HG03135 (cell line): ENCODE measurements at regions not wholly inside any gene's neighbourhood (a gene's known extent, or its start where the extent isn't known, plus 50 kb on each side); places are given as distances from the start of the nearest gene placed in this dataset.
"Not testable (repeated sequence)": the region's sequence is repeated elsewhere in the genome, so short reads cannot be mapped to it uniquely, and the experiment has no call there.

Experiments
- ATAC-seq: cut with Tn5 transposase; IDR thresholded peaks from one replicate; pipeline ENCODE4 v1.9.1; 2021; ENCODE audit warnings: mild to moderate bottlenecking, moderate library complexity; ENCODE audit not compliant: unreplicated experiment

DNA sequence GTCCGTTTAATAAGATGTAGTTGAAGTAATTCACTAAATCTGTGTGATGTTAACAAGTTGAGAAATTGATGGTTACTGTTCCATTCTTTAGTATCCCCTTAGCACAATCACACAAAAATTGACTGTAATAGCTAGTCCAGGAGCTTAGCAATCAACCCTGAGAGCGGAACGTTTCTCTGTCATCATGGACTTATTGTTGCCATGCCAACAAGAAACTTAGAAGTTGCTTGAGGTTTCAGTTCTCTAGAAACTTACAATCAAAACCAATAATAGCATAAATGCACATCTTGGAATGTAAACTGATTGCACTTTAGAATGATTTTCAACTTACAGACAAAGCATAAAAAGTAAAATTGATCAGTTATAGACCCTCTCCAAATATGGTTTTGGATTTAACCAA lies 125.4 kb upstream of the ANKH start:
- peak; percentile 90 for ATAC-seq

DNA sequence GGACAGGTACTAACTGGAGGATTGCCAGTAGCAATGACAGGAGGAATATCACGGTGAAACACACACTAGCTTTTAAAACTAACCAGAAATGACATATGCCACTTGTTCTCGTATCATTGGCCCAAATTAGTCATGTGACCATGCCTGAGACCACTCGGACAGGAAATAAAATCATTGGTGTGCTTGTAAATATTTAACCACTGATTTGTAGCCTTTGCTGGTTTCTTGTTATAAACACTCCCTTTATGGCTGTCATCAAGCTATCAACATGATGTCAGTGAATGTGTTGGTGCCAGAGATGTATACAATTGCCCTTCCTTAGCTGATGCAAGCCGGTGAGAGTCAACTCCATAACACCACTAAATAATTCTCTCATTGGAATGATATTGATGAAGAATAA lies 123.7 kb upstream of the ANKH start:
- ATAC-seq = no peak

- ATAC-seq = not testable (repeated sequence)
These were observed 122.0 kb upstream of the ANKH start for GRCh38 chr5:14993459-14994133.

DNA sequence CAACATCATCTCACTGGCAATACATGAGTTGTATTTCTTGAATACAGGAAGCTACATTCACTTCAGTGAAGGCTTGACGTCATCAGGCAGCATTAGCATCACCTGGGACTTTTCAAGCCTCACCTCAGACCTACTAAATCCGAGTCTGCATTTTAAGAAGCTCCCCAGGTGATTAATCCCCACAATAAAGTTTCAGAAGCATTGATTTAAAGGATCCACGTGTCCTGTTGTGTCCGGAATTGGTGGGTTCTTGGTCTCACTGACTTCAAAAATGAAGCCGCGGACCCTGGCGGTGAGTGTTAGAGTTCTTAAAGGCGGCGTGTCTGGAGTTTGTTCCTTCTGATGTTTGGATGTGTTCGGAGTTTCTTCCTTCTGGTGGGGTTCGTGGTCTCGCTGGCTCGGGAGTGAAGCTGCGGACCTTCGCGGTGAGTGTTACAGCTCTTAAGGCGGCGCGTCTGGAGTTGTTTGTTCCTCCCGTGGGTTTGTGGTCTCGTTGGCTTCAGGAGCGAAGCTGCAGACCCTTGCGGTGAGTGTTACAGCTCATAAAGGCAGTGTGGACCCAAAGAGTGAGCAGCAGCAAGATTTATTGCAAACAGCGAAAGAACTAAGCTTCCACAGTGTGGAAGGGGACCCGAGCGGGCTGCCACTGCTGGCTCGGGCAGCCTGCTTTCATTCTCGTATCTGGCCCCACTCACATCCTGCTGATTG lies 121.3 kb upstream of the ANKH start:
- ATAC-seq = peak; percentile 62

GRCh38 chr5:14988223-14988622 lies 116.6 kb upstream of the ANKH start:
- no peak for ATAC-seq

GRCh38 chr5:14986413-14986812 lies 114.8 kb upstream of the ANKH start:
- no peak for ATAC-seq

DNA sequence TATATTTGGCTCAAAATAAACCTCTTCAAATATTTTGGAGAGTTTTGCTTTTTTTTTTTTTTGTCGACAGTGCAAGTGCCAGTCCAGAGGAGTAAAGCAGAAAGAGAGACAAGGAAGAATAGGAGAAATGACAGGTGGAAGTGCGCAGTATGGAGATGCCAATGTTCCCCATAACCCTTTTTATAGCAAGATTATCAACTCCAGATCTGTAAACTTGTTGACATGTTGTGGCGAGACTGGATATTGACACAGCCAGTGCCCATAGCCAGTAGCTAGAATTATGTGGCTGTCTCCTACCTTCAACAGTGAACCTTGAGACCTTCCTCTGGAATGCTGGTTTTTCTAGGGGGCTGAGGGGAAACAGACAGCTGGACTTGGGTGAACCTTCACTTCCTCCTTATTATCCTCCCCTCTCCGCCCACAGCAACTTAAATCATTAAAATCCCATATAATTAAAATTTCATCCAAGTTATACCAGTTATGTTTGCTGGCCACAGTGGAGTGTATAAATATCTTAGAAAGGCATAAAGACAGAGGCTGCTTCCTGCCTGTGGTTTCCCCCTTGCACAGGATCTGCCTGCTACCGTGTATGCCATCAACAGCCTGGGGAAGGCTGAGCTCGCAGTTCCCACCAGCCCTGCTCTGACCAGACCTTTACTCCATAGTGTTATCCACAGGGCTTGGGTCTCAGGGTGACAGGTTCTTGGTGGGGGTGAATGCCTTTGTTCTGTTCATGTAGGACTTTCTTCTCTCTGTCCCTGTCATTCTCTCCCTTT lies 112.3 kb upstream of the ANKH start:
- no peak for ATAC-seq

DNA sequence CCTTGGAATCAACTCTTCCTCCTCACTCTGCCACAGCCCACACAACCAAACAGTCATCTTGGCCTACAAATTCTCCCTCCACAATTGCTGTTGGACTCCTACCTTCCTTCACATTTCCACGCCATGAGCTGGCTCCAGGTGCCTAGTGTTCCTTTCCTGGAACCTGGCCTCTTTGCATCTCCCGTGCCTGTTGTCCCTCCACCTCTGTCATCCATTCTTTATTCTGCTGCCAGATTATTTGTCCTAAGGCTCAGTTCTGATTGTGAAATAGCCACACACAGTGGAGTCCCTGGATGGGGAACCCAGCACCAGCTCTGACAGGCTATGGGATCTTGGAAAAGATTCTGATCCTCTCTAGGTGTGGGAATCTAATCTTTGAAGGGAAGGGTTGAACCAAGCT lies 109.1 kb upstream of the ANKH start:
- ATAC-seq = no peak

GRCh38 chr5:14977058-14977685 lies 105.6 kb upstream of the ANKH start:
- ATAC-seq = no peak

- ATAC-seq = no peak
These were observed 104.9 kb upstream of the ANKH start for GRCh38 chr5:14976486-14976885.

- ATAC-seq = no peak
These were observed 100.3 kb upstream of the ANKH start for GRCh38 chr5:14971873-14972272.

DNA sequence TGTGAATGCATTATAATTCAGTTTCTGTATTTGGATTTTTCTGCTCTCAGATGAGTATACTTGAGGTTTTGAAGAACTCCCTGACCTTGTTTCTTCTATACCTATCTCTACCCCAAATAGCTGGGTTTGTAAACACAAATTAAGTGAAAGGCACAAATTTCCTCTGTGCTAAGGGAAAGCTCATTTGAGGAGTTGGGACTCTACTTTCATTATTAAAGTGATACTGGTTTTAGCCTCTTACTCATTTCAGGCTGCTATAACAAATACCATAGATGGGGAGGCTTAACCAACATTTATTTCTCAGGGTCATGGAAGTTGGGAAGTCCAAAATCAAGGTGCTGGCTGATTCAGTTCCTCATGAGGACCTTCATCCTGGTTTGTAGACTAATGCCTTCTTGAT lies 97.2 kb upstream of the ANKH start:
- ATAC-seq = no peak

GRCh38 chr5:14967166-14967565 lies 95.6 kb upstream of the ANKH start:
- no peak for ATAC-seq

DNA sequence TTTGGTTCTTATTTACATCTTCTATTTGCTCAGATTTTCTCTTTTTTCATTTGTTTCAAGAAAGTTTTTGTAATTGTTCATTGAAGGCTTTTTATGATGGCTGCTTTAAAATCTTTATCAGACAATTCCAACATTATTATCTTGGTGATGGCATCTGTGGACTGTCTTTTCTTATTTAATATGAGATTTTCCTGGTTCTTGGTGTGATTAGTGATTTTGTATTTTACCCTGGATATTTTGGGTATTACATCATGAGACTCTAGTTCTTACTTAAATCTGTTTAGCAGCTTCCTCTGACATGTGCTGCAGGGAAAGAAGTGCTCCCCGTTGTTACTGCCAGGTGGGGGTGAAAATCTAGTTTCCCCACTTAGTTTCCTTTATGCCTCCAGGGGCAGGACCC lies 94.2 kb upstream of the ANKH start:
- no peak for ATAC-seq

GRCh38 chr5:14962604-14963003 lies 91.0 kb upstream of the ANKH start:
- ATAC-seq = no peak

- ATAC-seq = no peak
These were observed 88.5 kb upstream of the ANKH start for GRCh38 chr5:14960120-14960462.

- no peak for ATAC-seq
These were observed 88.0 kb upstream of the ANKH start for GRCh38 chr5:14959399-14960119.

GRCh38 chr5:14958188-14958587 lies 86.6 kb upstream of the ANKH start:
- ATAC-seq = no peak

DNA sequence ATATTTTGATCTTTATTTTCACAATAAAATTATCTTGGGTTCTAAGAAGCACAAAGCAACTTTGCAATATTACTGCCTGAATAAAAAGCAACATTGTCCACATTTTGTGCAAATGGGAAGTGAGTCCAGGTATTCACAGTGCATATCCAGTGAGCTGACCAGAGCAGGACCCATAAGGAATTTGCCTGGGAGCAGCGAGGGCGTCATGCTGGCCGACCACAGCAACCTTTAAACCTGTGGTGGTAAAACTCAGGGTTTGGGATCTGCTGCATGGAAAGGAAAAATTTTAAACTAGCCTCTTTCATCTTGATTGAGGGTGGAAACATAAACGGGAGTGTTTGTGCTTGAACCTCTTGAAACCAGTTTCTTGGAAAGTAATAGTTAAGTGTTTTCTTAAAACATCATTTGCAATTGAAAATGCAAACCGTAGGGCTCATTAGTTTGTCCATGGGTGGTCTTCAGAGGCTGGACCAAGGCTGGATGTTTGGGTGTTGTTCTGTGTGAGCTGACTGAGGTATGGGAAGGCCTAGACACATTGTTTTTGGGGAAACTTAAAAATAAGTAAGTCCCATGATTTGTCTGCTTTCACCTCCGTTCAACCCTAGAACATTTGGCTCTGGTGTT lies 85.0 kb upstream of the ANKH start:
- no peak for ATAC-seq

DNA sequence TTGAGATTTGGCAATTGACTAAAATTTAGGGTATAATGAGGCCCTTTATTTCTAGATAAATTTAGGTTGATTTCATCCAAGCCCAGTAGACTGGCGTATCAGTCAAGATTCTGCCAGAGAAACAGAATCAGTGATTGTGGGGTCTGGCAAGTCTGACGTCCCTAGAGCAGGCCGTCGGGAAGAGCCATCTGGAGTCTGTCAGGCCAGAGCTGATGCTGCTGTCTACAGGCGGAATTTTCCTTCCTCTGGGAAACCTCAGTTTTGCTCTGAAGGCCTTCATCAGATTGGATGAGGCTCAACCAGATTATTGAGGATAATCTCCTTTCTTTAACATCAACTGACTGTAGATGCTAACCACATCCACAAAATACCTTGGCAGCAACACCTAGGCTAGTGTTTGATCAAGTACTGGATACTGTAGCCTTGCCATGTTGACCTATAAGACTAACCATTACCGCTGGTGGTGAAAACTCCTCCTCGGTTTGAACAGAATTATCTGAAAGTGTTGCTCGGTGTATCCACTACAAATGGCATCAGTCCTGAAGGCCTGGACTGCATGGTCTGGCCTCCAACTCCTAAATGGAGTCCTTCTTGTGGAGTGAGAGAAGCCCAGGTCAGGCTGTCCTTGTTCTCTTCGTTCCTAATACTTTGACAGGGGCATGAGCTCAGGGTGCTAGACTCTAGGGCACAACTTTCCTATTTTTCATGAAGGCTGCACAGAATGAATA lies 83.2 kb upstream of the ANKH start:
- ATAC-seq = no peak
